HFFc6 (cell line): ENCODE measurements at regions not wholly inside any gene's neighbourhood (a gene's known extent, or its start where the extent isn't known, plus 50 kb on each side); places are given as distances from the start of the nearest gene placed in this dataset.
"Not testable (repeated sequence)": the region's sequence is repeated elsewhere in the genome, so short reads cannot be mapped to it uniquely, and the experiment has no call there.

ENCODE experiments used
- DNase-seq: peaks from one replicate; pipeline ENCODE4 v3.0.0-alpha.2; 2018
- H3K27ac Mint-ChIP-seq: 2 replicates; pipeline ENCODE4 v1.8.0; 2020; ENCODE audit warnings: mild to moderate bottlenecking, mixed read lengths
- H3K27me3 Mint-ChIP-seq: 2 replicates; pipeline ENCODE4 v1.8.0; 2021; ENCODE audit warnings: mild to moderate bottlenecking, moderate library complexity, mixed read lengths; ENCODE audit not compliant: insufficient read depth
- H3K36me3 Mint-ChIP-seq: 2 replicates; pipeline ENCODE4 v1.8.0; 2021; ENCODE audit warnings: low read depth, mixed read lengths
- H3K4me1 Mint-ChIP-seq: 2 replicates; pipeline ENCODE4 v1.8.0; 2020; ENCODE audit warnings: low read depth, mixed read lengths
- H3K4me3 Mint-ChIP-seq: 2 replicates; pipeline ENCODE4 v1.8.0; 2020; ENCODE audit warnings: mild to moderate bottlenecking, moderate library complexity, mixed read lengths
- H3K9me3 Mint-ChIP-seq: 2 replicates; pipeline ENCODE4 v1.8.0; 2020; ENCODE audit warnings: mild to moderate bottlenecking, mixed read lengths
- CTCF ChIP-seq: fragments of 200-600 bp; sonication (generic); IDR thresholded peaks from 2 replicates; pipeline ENCODE4 v1.5.0; 2021; ENCODE audit warnings: antibody characterized with exemption, mild to moderate bottlenecking

- Mint-ChIP-seq H3K4me3 (no peak overlapping the region), H3K9me3 (no peaks in the 10 kb centered on the region), H3K27ac (no peak overlapping the region), H3K36me3 (peaks cover 4% of the 10 kb centered on the region; the same call in 1 of the 2 replicates), H3K27me3 (peaks cover 1% of the 10 kb centered on the region; the same call in 1 of the 2 replicates), H3K4me1 (peaks cover 54% of the 10 kb centered on the region)
- no peak for DNase-seq
- TF ChIP-seq CTCF: no peak
These were observed 104.4 kb downstream of the KLF5 start for GRCh38 chr13:73162912-73163911.

- H3K9me3 Mint-ChIP-seq, H3K27ac Mint-ChIP-seq, H3K27me3 Mint-ChIP-seq, DNase-seq, H3K4me3 Mint-ChIP-seq, H3K36me3 Mint-ChIP-seq: not testable (repeated sequence)
- H3K4me1 Mint-ChIP-seq: peaks cover 30% of the 10 kb centered on the region
These were observed 101.7 kb downstream of the KLF5 start for GRCh38 chr13:73160371-73161031.

GRCh38 chr13:73158851-73159250 is 100.0 kb downstream of the KLF5 start:
- peaks cover 4% of the 10 kb centered on the region; the same call in 1 of the 2 replicates for H3K36me3 Mint-ChIP-seq
- TF ChIP-seq CTCF: no peak
- H3K27me3 Mint-ChIP-seq: peaks cover 1% of the 10 kb centered on the region; the same call in 1 of the 2 replicates
- DNase-seq: peak; percentile 80
- H3K9me3 Mint-ChIP-seq: no peaks in the 10 kb centered on the region
- no peak overlapping the region for H3K4me3 Mint-ChIP-seq
- H3K4me1 Mint-ChIP-seq: peaks cover 23% of the 10 kb centered on the region
- peak overlapping the region; percentile 92 for H3K27ac Mint-ChIP-seq

GRCh38 chr13:73157031-73157430 is 98.2 kb downstream of the KLF5 start:
- Mint-ChIP-seq H3K27ac (no peak overlapping the region), H3K9me3 (no peaks in the 10 kb centered on the region), H3K27me3 (peaks cover 1% of the 10 kb centered on the region; the same call in 1 of the 2 replicates), H3K36me3 (peaks cover 4% of the 10 kb centered on the region; the same call in 1 of the 2 replicates), H3K4me3 (no peak overlapping the region), H3K4me1 (peaks cover 12% of the 10 kb centered on the region)
- TF ChIP-seq CTCF: no peak
- DNase-seq: no peak

- Mint-ChIP-seq H3K4me3 (no peak overlapping the region), H3K27me3 (no peaks in the 10 kb centered on the region), H3K36me3 (no peaks in the 10 kb centered on the region), H3K27ac (no peak overlapping the region), H3K9me3 (no peaks in the 10 kb centered on the region), H3K4me1 (peaks cover 27% of the 10 kb centered on the region)
- no peak for DNase-seq
- TF ChIP-seq CTCF: no peak
These were observed 87.9 kb downstream of the KLF5 start for GRCh38 chr13:73146707-73147106.

GRCh38 chr13:73142071-73142470 is 83.3 kb downstream of the KLF5 start:
- Mint-ChIP-seq H3K4me1 (peaks cover 72% of the 10 kb centered on the region), H3K36me3 (no peaks in the 10 kb centered on the region), H3K9me3 (no peaks in the 10 kb centered on the region), H3K27me3 (no peaks in the 10 kb centered on the region), H3K27ac (peak overlapping the region; percentile 85), H3K4me3 (peak overlapping the region; percentile 82)
- no peak for DNase-seq
- TF ChIP-seq CTCF: no peak
